Caco-2 (cell line): ENCODE measurements at regions not wholly inside any gene's neighbourhood (a gene's known extent, or its start where the extent isn't known, plus 50 kb on each side); places are given as distances from the start of the nearest gene placed in this dataset.

ENCODE experiments used
- BruUV-seq: library from RNA; stranded (reverse); fragments of 400-500 nt; replicated peaks from 2 replicates; lab custom pipeline; 2021; lab: Mats Ljungman, UMichigan
- CTCF ChIA-PET: fragments of 300-600 bp; sonication (Branson Sonifier 250); formaldehyde crosslinking; loops from one replicate; lab custom pipeline; 2022; ENCODE audit warnings: antibody characterized with exemption; lab: Charles Lee
- POLR2A ChIA-PET: fragments of 300-600 bp; sonication (Branson Sonifier 250); formaldehyde crosslinking; loops from one replicate; lab custom pipeline; 2022; ENCODE audit warnings: antibody characterized with exemption; lab: Charles Lee
- DNase-seq, 2 experiments: peaks; one replicate each; pipeline versions ENCODE4 v3.0.0 to v3.0.0-alpha.2; 2020 to 2022
- H3K27me3 ChIP-seq: replicated peaks from 2 replicates; pipeline ENCODE4 v1.6.0; 2011; ENCODE audit warnings: low read length; ENCODE audit not compliant: control insufficient read depth, insufficient read depth
- H3K36me3 ChIP-seq: 2 replicates; pipeline ENCODE4 v1.5.1; 2011; ENCODE audit warnings: low read length; ENCODE audit not compliant: control insufficient read depth, insufficient read depth
- H3K4me1 ChIP-seq: fragments of 250-450 bp; sonication (Bioruptor Pico); 2 replicates; pipeline ENCODE4 v1.5.1; 2020; ENCODE audit warnings: mild to moderate bottlenecking
- H3K4me3 ChIP-seq: 2 replicates; pipeline ENCODE4 v1.5.1; 2011; ENCODE audit warnings: low read depth, mild to moderate bottlenecking, control low read depth, low read length
- H3K9me3 ChIP-seq: fragments of 250-450 bp; sonication (Bioruptor Pico); 2 replicates; pipeline ENCODE4 v1.5.1; 2020; ENCODE audit warnings: mild to moderate bottlenecking, moderate library complexity
- H3K27ac Mint-ChIP-seq: one replicate; pipeline ENCODE4 v1.8.0; 2022; ENCODE audit warnings: mixed read lengths; ENCODE audit not compliant: unreplicated experiment
- H3K27me3 Mint-ChIP-seq: one replicate; pipeline ENCODE4 v1.8.0; 2022; ENCODE audit warnings: mixed read lengths; ENCODE audit not compliant: insufficient read depth, unreplicated experiment
- H3K36me3 Mint-ChIP-seq: one replicate; pipeline ENCODE4 v1.8.0; 2022; ENCODE audit warnings: mild to moderate bottlenecking, mixed read lengths; ENCODE audit not compliant: insufficient read depth, unreplicated experiment
- H3K4me1 Mint-ChIP-seq: one replicate; pipeline ENCODE4 v1.8.0; 2022; ENCODE audit warnings: low read depth, mixed read lengths; ENCODE audit not compliant: unreplicated experiment
- H3K4me3 Mint-ChIP-seq: one replicate; pipeline ENCODE4 v1.8.0; 2022; ENCODE audit warnings: mild to moderate bottlenecking, moderate library complexity, mixed read lengths; ENCODE audit not compliant: unreplicated experiment
- H3K9me3 Mint-ChIP-seq: one replicate; pipeline ENCODE4 v1.8.0; 2022; ENCODE audit warnings: mixed read lengths; ENCODE audit not compliant: unreplicated experiment
- CTCF ChIP-seq, 2 experiments: fragments of 200-600 bp in 1 of 2; IDR thresholded peaks; 1 replicate in 1 of 2; 2 replicates in 1 of 2; pipeline versions ENCODE4 v1.5.1 to v1.8.0; 2011 to 2022; ENCODE audit warnings: antibody characterized with exemption in 1 of 2, control low read depth in 1 of 2, inconsistent platforms in 1 of 2, low read depth in 1 of 2, low read length in 1 of 2, mild to moderate bottlenecking in 1 of 2, moderate library complexity in 1 of 2; ENCODE audit not compliant: insufficient read depth in 1 of 2, severe bottlenecking in 1 of 2, unreplicated experiment in 1 of 2
- intact Hi-C: fragments of 100-400 bp; cut with micrococcal nuclease; formaldehyde crosslinking; loops from one replicate; pipeline ENCODE4 v1.10.0; 2022; ENCODE audit not compliant: unreplicated experiment

- H3K27me3 Mint-ChIP-seq, result no peaks in the 10 kb centered on the region
- Histone ChIP-seq H3K4me1 (peaks cover 36% of the 10 kb centered on the region), H3K36me3 (no peaks in the 10 kb centered on the region), H3K27me3 (no peaks in the 10 kb centered on the region), H3K9me3 (no peaks in the 10 kb centered on the region), H3K4me3 (no peak overlapping the region)
- H3K4me3 Mint-ChIP-seq, result no peak overlapping the region
- no peak for TF ChIP-seq CTCF (IDR thresholded peaks at IDR 0.05; ENCODE audit: insufficient read depth in 1 of 2, low read depth in 1 of 2, low read length in 1 of 2, severe bottlenecking in 1 of 2, unreplicated experiment in 1 of 2)
- BruUV-seq, result no TSS peak
- intact Hi-C loops, result no loop called here
- H3K27ac Mint-ChIP-seq, result no peak overlapping the region
- H3K4me1 Mint-ChIP-seq, result peaks cover 35% of the 10 kb centered on the region
- DNase-seq, result no peak
- CTCF ChIA-PET, result no interaction called here
- H3K36me3 Mint-ChIP-seq, result no peaks in the 10 kb centered on the region
- H3K9me3 Mint-ChIP-seq, result no peaks in the 10 kb centered on the region
- POLR2A ChIA-PET, result no interaction called here
Measured at GRCh38 chr1:43057567-43057966, 98.9 kb upstream of the SLC2A1 start.

GRCh38 chr1:43056981-43057391 is 98.3 kb upstream of the SLC2A1 start:
- ChIA-PET POLR2A (no interaction called here), CTCF (interaction anchor here (1.6 kb wide), 1 partner anchor 17 kb away, joined by 4 read pairs; no protein-coding TSS in a partner anchor)
- no peaks in the 10 kb centered on the region for H3K36me3 Mint-ChIP-seq
- H3K27me3 Mint-ChIP-seq, result no peaks in the 10 kb centered on the region
- no peak overlapping the region for H3K27ac Mint-ChIP-seq
- no TSS peak for BruUV-seq
- TF ChIP-seq CTCF (IDR thresholded peaks at IDR 0.05; ENCODE audit: insufficient read depth in 1 of 2, low read depth in 1 of 2, low read length in 1 of 2, severe bottlenecking in 1 of 2, unreplicated experiment in 1 of 2), result no peak
- Histone ChIP-seq H3K9me3 (no peaks in the 10 kb centered on the region), H3K4me3 (no peak overlapping the region), H3K27me3 (no peaks in the 10 kb centered on the region), H3K36me3 (no peaks in the 10 kb centered on the region), H3K4me1 (peaks cover 42% of the 10 kb centered on the region)
- DNase-seq, result no peak
- peaks cover 41% of the 10 kb centered on the region for H3K4me1 Mint-ChIP-seq
- intact Hi-C loops, result no loop called here
- no peaks in the 10 kb centered on the region for H3K9me3 Mint-ChIP-seq
- H3K4me3 Mint-ChIP-seq, result no peak overlapping the region

GRCh38 chr1:43056460-43056859 is 97.8 kb upstream of the SLC2A1 start:
- no peak for TF ChIP-seq CTCF (IDR thresholded peaks at IDR 0.05; ENCODE audit: insufficient read depth in 1 of 2, low read depth in 1 of 2, low read length in 1 of 2, severe bottlenecking in 1 of 2, unreplicated experiment in 1 of 2)
- H3K9me3 Mint-ChIP-seq, result no peaks in the 10 kb centered on the region
- no peaks in the 10 kb centered on the region for H3K9me3 ChIP-seq
- no peak overlapping the region for H3K4me3 Mint-ChIP-seq
- H3K4me1 Mint-ChIP-seq, result peaks cover 46% of the 10 kb centered on the region
- intact Hi-C loops, result no loop called here
- H3K36me3 ChIP-seq, result no peaks in the 10 kb centered on the region
- H3K36me3 Mint-ChIP-seq, result no peaks in the 10 kb centered on the region
- no peak overlapping the region for H3K27ac Mint-ChIP-seq
- CTCF ChIA-PET, result interaction anchor here (1.6 kb wide), 1 partner anchor 17 kb away, joined by 4 read pairs; no protein-coding TSS in a partner anchor
- H3K4me3 ChIP-seq, result no peak overlapping the region
- no peak for DNase-seq
- no peaks in the 10 kb centered on the region for H3K27me3 ChIP-seq
- H3K27me3 Mint-ChIP-seq, result no peaks in the 10 kb centered on the region
- POLR2A ChIA-PET, result no interaction called here
- no TSS peak for BruUV-seq
- peaks cover 47% of the 10 kb centered on the region for H3K4me1 ChIP-seq
